Ovary (tissue), 7 donors: ENCODE measurements at regions not wholly inside any gene's neighbourhood (a gene's known extent, or its start where the extent isn't known, plus 50 kb on each side); places are given as distances from the start of the nearest gene placed in this dataset.

ENCODE experiments used
- DNase-seq, 5 donors: peaks; one replicate each; pipeline ENCODE4 v3.0.0-alpha.2; 2019 to 2020
- H3K27ac ChIP-seq, 2 donors: fragments of 200-600 bp; one replicate each; pipeline versions ENCODE4 v1.5.1 to v1.8.0; 2019 to 2022
- H3K27me3 ChIP-seq: fragments of 200-600 bp; one replicate; pipeline ENCODE4 v1.8.0; 2022
- H3K36me3 ChIP-seq: fragments of 200-600 bp; sonication (generic); one replicate; pipeline ENCODE4 v1.5.1; 2019
- H3K4me1 ChIP-seq: one replicate; pipeline ENCODE4 v1.8.1; 2013; ENCODE audit warnings: mild to moderate bottlenecking, moderate library complexity; ENCODE audit not compliant: insufficient read depth
- H3K4me3 ChIP-seq: fragments of 200-600 bp; sonication (generic); one replicate; pipeline ENCODE4 v1.5.1; 2017
- H3K9me3 ChIP-seq, 2 donors: fragments of 200-600 bp in 1 of 2; sonication (generic) in 1 of 2; one replicate each; pipeline versions ENCODE4 v1.5.1 to v1.8.1; 2013 to 2019; ENCODE audit warnings: mild to moderate bottlenecking in 1 of 2, moderate library complexity in 1 of 2
- CTCF ChIP-seq, 3 donors: fragments of 450-650 bp in 2 of 3; fragments of 200-600 bp in 1 of 3; IDR thresholded peaks; one replicate each; pipeline versions ENCODE4 v1.5.1 to v1.8.0; 2016 to 2022; ENCODE audit warnings: antibody characterized with exemption in 3 of 3, mild to moderate bottlenecking in 1 of 3
- EP300 ChIP-seq: sonication (generic); formaldehyde crosslinking; IDR thresholded peaks from one replicate; pipeline ENCODE4 v1.6.1; 2017; ENCODE audit warnings: antibody characterized with exemption
- POLR2A ChIP-seq: fragments of 450-650 bp; IDR thresholded peaks from one replicate; pipeline ENCODE4 v1.6.1; 2017; ENCODE audit warnings: antibody characterized with exemption, mild to moderate bottlenecking, moderate library complexity
- WGBS, 3 donors: extraction: QIAGEN DNeasy Blood & Tissue Kit in 1 of 3; methylation state at CpG; one replicate each; pipeline versions ENCODE4 v1.1.5 to v1.1.7; 2013 to 2017; 5-methylcytosine and 5-hydroxymethylcytosine counted together
- intact Hi-C, 4 donors: fragments of 100-400 bp; cut with DNase I; formaldehyde crosslinking; loops; one replicate each; pipeline versions ENCODE4 v1.11.0 to v1.15.1; 2022 to 2023
- donor health status: DM: no; HTN: no; CAD: no; lungs with moderate emphysema.
- donor health status: DM: no; HTN: no; CAD: no.
- donor health status: Bipolar disorder and iron deficiency.
- donor health status: DM: no; HTN: no; CAD: no.
- donor health status: DM: yes; HTN: yes; CAD: no.

GRCh38 chr2:134154246-134154645 lies 99.6 kb upstream of the MGAT5 start:
- intact Hi-C loops = no loop called here
- DNase-seq = no peak
- no peaks in the 10 kb centered on the region for H3K4me1 ChIP-seq
- TF ChIP-seq CTCF (IDR thresholded peaks at IDR 0.05) = no peak
- no peak for TF ChIP-seq POLR2A
- no peak for TF ChIP-seq EP300
- H3K27me3 ChIP-seq = no peaks in the 10 kb centered on the region
- H3K9me3 ChIP-seq = no peaks in the 10 kb centered on the region
- 55 to 72% (median 64%) methylated on average over 7 of the region's 7 CpGs for WGBS, 3 donors
- H3K27ac ChIP-seq = no peak overlapping the region
- H3K36me3 ChIP-seq = no peaks in the 10 kb centered on the region
- H3K4me3 ChIP-seq = no peak overlapping the region

- H3K9me3 ChIP-seq = no peaks in the 10 kb centered on the region
- intact Hi-C loops = no loop called here
- no peak overlapping the region for H3K27ac ChIP-seq
- H3K4me1 ChIP-seq = no peaks in the 10 kb centered on the region
- TF ChIP-seq POLR2A (no peak), EP300 (no peak), CTCF (IDR thresholded peaks at IDR 0.05) (no peak)
- 94 to 95% (median 94%) methylated on average over 4 of the region's 4 CpGs for WGBS, 3 donors
- no peak for DNase-seq
- H3K4me3 ChIP-seq = no peak overlapping the region
- no peaks in the 10 kb centered on the region for H3K27me3 ChIP-seq
- no peaks in the 10 kb centered on the region for H3K36me3 ChIP-seq
These were observed 98.7 kb upstream of the MGAT5 start for GRCh38 chr2:134155134-134155533.

GRCh38 chr2:134158295-134158694 lies 95.6 kb upstream of the MGAT5 start:
- intact Hi-C loops = no loop called here
- H3K27ac ChIP-seq = no peak overlapping the region
- H3K9me3 ChIP-seq = no peaks in the 10 kb centered on the region
- no peak for DNase-seq
- H3K27me3 ChIP-seq = no peaks in the 10 kb centered on the region
- no peak overlapping the region for H3K4me3 ChIP-seq
- TF ChIP-seq CTCF (IDR thresholded peaks at IDR 0.05) (no peak), POLR2A (no peak), EP300 (no peak)
- 91 to 92% (median 92%) methylated on average over 13 of the region's 13 CpGs for WGBS, 3 donors
- H3K4me1 ChIP-seq = peaks cover 4% of the 10 kb centered on the region
- H3K36me3 ChIP-seq = no peaks in the 10 kb centered on the region

GRCh38 chr2:134161170-134161547 lies 92.7 kb upstream of the MGAT5 start:
- intact Hi-C loops = no loop called here
- peak in 1 of 5 donors; percentile 45 for DNase-seq

More at GRCh38 chr2:134161170-134161547, 92.7 kb upstream of the MGAT5 start:
- WGBS, 3 donors = 41 to 52% (median 47%) methylated on average over 4 of the region's 4 CpGs
- Histone ChIP-seq H3K9me3 (no peaks in the 10 kb centered on the region), H3K36me3 (no peaks in the 10 kb centered on the region), H3K27me3 (no peaks in the 10 kb centered on the region), H3K4me1 (peaks cover 4% of the 10 kb centered on the region), H3K27ac (no peak overlapping the region), H3K4me3 (no peak overlapping the region)
- TF ChIP-seq CTCF (IDR thresholded peaks at IDR 0.05) (no peak), EP300 (no peak), POLR2A (no peak)
